CD4-positive, alpha-beta T cell (primary cell): ENCODE measurements at regions not wholly inside any gene's neighbourhood (a gene's known extent, or its start where the extent isn't known, plus 50 kb on each side); places are given as distances from the start of the nearest gene placed in this dataset.
"Not testable (repeated sequence)": the region's sequence is repeated elsewhere in the genome, so short reads cannot be mapped to it uniquely, and the experiment has no call there.

Experiments used
- ATAC-seq: fragments of 200-7000 bp; cut with Tn5 transposase; one replicate; pipeline ENCODE4 v1.10.0; 2022; ENCODE audit warnings: mild to moderate bottlenecking; ENCODE audit not compliant: poor library complexity
- CTCF ChIA-PET: fragments of 350-600 bp; sonication (Branson Sonifier 250); formaldehyde crosslinking; loops from one replicate; lab custom pipeline; 2021; ENCODE audit warnings: antibody characterized with exemption, inconsistent platforms; lab: Charles Lee
- POLR2A ChIA-PET: fragments of 350-600 bp; sonication (Branson Sonifier 250); formaldehyde crosslinking; loops from one replicate; lab custom pipeline; 2021; ENCODE audit warnings: antibody characterized with exemption, inconsistent platforms; lab: Charles Lee
- DNase-seq, 14 experiments: peaks; one replicate each; pipeline ENCODE4 v3.0.0-alpha.2; 2013 to 2020; ENCODE audit warnings: mixed read lengths in 2 of 14
- H3K27ac ChIP-seq, 2 donors: one replicate each; pipeline versions ENCODE4 v1.5.1 to v1.7.0; 2013; ENCODE audit warnings: low read length in 2 of 2, low read depth in 1 of 2, mild to moderate bottlenecking in 1 of 2
- H3K27me3 ChIP-seq, 2 experiments: 1 replicate in 1 of 2; 2 replicates in 1 of 2; pipeline versions ENCODE4 v1.6.1 to v1.7.0; 2013; ENCODE audit warnings: low read length in 2 of 2, control low read depth in 1 of 2, mild to moderate bottlenecking in 1 of 2, moderate library complexity in 1 of 2; ENCODE audit not compliant: insufficient read depth in 2 of 2, control insufficient read depth in 1 of 2
- H3K36me3 ChIP-seq: one replicate; pipeline ENCODE4 v1.6.1; 2013; ENCODE audit warnings: low read length, control low read depth; ENCODE audit not compliant: insufficient read depth
- H3K4me1 ChIP-seq: one replicate; pipeline ENCODE4 v1.6.1; 2013; ENCODE audit warnings: low read length, control low read depth; ENCODE audit not compliant: insufficient read depth
- H3K4me3 ChIP-seq: one replicate; pipeline ENCODE4 v1.5.1; 2013; ENCODE audit warnings: mild to moderate bottlenecking, low read length, moderate library complexity
- H3K9me3 ChIP-seq, 2 experiments: 1 replicate in 1 of 2; 2 replicates in 1 of 2; pipeline versions ENCODE4 v1.6.1 to v1.7.0; 2013; ENCODE audit warnings: low read length in 2 of 2, mild to moderate bottlenecking in 2 of 2, control low read depth in 1 of 2, moderate library complexity in 1 of 2; ENCODE audit not compliant: control insufficient read depth in 1 of 2, insufficient read depth in 1 of 2
- H3K27ac Mint-ChIP-seq: one replicate; pipeline ENCODE4 v1.8.0; 2020; ENCODE audit warnings: mixed read lengths
- H3K27me3 Mint-ChIP-seq: one replicate; pipeline ENCODE4 v1.8.0; 2021; ENCODE audit warnings: mixed read lengths
- H3K36me3 Mint-ChIP-seq: one replicate; pipeline ENCODE4 v1.8.0; 2021; ENCODE audit warnings: low read depth, mixed read lengths
- H3K4me1 Mint-ChIP-seq: one replicate; pipeline ENCODE4 v1.8.0; 2021; ENCODE audit warnings: low read depth, mixed read lengths
- H3K4me3 Mint-ChIP-seq: one replicate; pipeline ENCODE4 v1.8.0; 2020; ENCODE audit warnings: mild to moderate bottlenecking, mixed read lengths
- H3K9me3 Mint-ChIP-seq: one replicate; pipeline ENCODE4 v1.8.0; 2020; ENCODE audit warnings: mixed read lengths
- intact Hi-C, 2 experiments: fragments of 100-400 bp; cut with DNase I in 1 of 2; cut with micrococcal nuclease in 1 of 2; formaldehyde crosslinking; loops; one replicate each; pipeline versions ENCODE4 v1.15.1 to v1.9.0; 2023 to 2025; cut with DNase I, micrococcal nuclease
- TF ChIP-seq, protein P1 (sequence below): fragments of 200-600 bp; IDR thresholded peaks from one replicate; pipeline ENCODE4 v1.8.0; 2022; ENCODE audit warnings: antibody characterized with exemption, mild to moderate bottlenecking

GRCh38 chr13:70516226-70516625 lies 408.0 kb upstream of the KLHL1 start:
- Mint-ChIP-seq H3K4me1 (no peaks in the 10 kb centered on the region), H3K4me3 (no peak overlapping the region), H3K9me3 (peaks cover 3% of the 10 kb centered on the region), H3K27me3 (no peaks in the 10 kb centered on the region), H3K36me3 (no peaks in the 10 kb centered on the region), H3K27ac (no peak overlapping the region)
- no peak for ATAC-seq
- Histone ChIP-seq H3K9me3 (peaks cover 0 to 9% of the 10 kb centered on the region in 2 experiments), H3K4me3 (no peak overlapping the region), H3K36me3 (no peaks in the 10 kb centered on the region), H3K27me3 (no peaks in the 10 kb centered on the region), H3K4me1 (no peaks in the 10 kb centered on the region), H3K27ac (no peak overlapping the region)
- ChIA-PET CTCF (no interaction called here), POLR2A (no interaction called here)
- intact Hi-C loops = no loop called here
- TF ChIP-seq, protein P1, sequence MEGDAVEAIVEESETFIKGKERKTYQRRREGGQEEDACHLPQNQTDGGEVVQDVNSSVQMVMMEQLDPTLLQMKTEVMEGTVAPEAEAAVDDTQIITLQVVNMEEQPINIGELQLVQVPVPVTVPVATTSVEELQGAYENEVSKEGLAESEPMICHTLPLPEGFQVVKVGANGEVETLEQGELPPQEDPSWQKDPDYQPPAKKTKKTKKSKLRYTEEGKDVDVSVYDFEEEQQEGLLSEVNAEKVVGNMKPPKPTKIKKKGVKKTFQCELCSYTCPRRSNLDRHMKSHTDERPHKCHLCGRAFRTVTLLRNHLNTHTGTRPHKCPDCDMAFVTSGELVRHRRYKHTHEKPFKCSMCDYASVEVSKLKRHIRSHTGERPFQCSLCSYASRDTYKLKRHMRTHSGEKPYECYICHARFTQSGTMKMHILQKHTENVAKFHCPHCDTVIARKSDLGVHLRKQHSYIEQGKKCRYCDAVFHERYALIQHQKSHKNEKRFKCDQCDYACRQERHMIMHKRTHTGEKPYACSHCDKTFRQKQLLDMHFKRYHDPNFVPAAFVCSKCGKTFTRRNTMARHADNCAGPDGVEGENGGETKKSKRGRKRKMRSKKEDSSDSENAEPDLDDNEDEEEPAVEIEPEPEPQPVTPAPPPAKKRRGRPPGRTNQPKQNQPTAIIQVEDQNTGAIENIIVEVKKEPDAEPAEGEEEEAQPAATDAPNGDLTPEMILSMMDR = no peak
- no peak for DNase-seq

DNA sequence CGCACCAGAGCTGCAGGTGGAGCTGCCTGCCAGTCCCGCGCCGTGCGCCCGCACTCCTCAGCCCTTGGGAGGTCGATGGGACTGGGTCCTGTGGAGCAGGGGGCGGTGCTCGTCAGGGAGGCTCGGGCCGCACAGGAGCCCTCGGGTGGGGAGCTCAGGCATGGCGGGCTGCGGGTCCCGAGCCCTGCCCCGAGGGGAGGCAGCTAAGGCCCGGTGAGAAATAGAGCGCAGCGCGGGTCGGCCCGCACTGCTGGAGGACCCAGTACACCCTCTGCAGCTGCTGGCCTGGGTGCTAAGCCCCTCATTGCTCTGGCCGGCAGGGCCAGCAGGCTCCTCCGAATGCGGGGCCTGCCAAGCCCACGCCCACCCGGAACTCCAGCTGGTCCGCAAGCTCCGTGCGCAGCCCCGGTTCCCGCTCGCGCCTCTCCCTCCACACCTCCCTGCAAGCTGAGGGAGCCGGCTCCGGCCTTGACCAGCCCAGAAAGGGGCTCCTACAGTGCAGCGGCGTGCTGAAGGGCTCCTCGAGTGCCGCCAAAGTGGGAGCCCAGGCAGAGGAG lies 403.7 kb upstream of the KLHL1 start:
- H3K27me3 Mint-ChIP-seq, H3K36me3 Mint-ChIP-seq, H3K36me3 ChIP-seq, H3K4me3 Mint-ChIP-seq, H3K4me1 ChIP-seq, H3K27me3 ChIP-seq, H3K9me3 Mint-ChIP-seq, ATAC-seq, intact Hi-C loops, POLR2A ChIA-PET, H3K4me1 Mint-ChIP-seq, H3K27ac ChIP-seq, H3K27ac Mint-ChIP-seq, CTCF ChIA-PET, H3K4me3 ChIP-seq: not testable (repeated sequence)
- DNase-seq = peak in 1 of 14 experiments; percentile 7
- H3K9me3 ChIP-seq = peaks cover 0 to 13% of the 10 kb centered on the region in 2 experiments

DNA sequence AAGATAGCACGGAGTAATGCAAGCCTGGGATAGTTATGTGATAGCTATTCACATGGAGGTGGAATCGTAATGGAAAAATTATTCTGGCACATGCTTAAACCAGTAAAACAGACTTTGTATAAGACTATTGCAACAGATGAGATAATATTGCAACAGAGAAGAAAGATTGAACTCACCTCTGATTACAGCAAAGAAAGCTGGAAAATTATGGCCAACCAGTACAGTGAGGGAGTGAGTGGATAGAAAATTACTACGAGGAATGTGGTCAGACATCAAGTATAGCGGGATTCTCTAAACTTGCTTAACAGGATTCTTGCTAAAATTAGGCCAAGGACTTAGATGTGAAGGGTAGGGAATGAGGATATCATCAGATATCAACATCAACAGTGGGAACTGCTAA lies 397.6 kb upstream of the KLHL1 start:
- Histone ChIP-seq H3K27ac (no peak overlapping the region), H3K9me3 (peaks cover 0 to 4% of the 10 kb centered on the region in 2 experiments), H3K36me3 (no peaks in the 10 kb centered on the region), H3K4me1 (no peaks in the 10 kb centered on the region), H3K27me3 (no peaks in the 10 kb centered on the region), H3K4me3 (no peak overlapping the region)
- no peak overlapping the region for H3K4me3 Mint-ChIP-seq
- ChIA-PET POLR2A (no interaction called here), CTCF (no interaction called here)
- TF ChIP-seq, protein P1 = no peak
- intact Hi-C loops = no loop called here
- no peaks in the 10 kb centered on the region for H3K4me1 Mint-ChIP-seq
- no peaks in the 10 kb centered on the region for H3K36me3 Mint-ChIP-seq
- no peak overlapping the region for H3K27ac Mint-ChIP-seq
- ATAC-seq (no peak), DNase-seq (no peak)
- H3K27me3 Mint-ChIP-seq = no peaks in the 10 kb centered on the region
- H3K9me3 Mint-ChIP-seq = peaks cover 3% of the 10 kb centered on the region

DNA sequence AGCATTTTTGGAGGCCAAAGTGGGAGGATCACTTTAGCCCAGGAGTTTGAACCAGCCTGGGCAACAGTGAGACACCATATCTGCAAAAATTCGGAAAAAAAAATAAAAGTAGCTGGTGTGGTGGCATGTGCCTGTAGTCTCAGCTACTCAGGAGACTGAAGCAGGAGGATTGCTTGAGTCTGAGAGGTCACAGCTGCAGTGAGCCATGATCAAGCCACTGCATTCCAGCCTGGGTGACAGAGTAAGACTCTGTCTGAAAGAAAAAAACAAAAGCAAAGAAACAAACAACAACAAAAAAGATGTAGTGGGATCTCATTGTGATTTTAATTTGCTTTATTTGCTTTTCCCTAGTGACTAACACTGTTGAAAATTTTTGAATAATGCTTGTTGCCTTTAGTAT lies 394.7 kb upstream of the KLHL1 start:
- H3K27me3 ChIP-seq = no peaks in the 10 kb centered on the region
- DNase-seq (no peak), ATAC-seq (no peak)
- no peaks in the 10 kb centered on the region for H3K27me3 Mint-ChIP-seq
- H3K27ac ChIP-seq = no peak overlapping the region
- H3K9me3 Mint-ChIP-seq = peaks cover 8% of the 10 kb centered on the region
- no peaks in the 10 kb centered on the region for H3K4me1 Mint-ChIP-seq
- TF ChIP-seq, protein P1 = no peak
- H3K27ac Mint-ChIP-seq = no peak overlapping the region
- H3K4me3 Mint-ChIP-seq = no peak overlapping the region
- H3K4me3 ChIP-seq = no peak overlapping the region
- ChIA-PET POLR2A (no interaction called here), CTCF (no interaction called here)
- H3K36me3 ChIP-seq = no peaks in the 10 kb centered on the region
- intact Hi-C loops = no loop called here
- no peaks in the 10 kb centered on the region for H3K9me3 ChIP-seq
- H3K4me1 ChIP-seq = no peaks in the 10 kb centered on the region
- no peaks in the 10 kb centered on the region for H3K36me3 Mint-ChIP-seq
